ENCODE measurements at regions not wholly inside any gene's neighbourhood (a gene's known extent, or its start where the extent isn't known, plus 50 kb on each side); places are given as distances from the start of the nearest gene placed in this dataset.
"Not testable (repeated sequence)": the region's sequence is repeated elsewhere in the genome, so short reads cannot be mapped to it uniquely, and the experiment has no call there.

- no peak for DNase-seq
Observed at GRCh38 chr13:104645786-104646185, 1579.6 kb upstream of the SLC10A2 start.

DNA sequence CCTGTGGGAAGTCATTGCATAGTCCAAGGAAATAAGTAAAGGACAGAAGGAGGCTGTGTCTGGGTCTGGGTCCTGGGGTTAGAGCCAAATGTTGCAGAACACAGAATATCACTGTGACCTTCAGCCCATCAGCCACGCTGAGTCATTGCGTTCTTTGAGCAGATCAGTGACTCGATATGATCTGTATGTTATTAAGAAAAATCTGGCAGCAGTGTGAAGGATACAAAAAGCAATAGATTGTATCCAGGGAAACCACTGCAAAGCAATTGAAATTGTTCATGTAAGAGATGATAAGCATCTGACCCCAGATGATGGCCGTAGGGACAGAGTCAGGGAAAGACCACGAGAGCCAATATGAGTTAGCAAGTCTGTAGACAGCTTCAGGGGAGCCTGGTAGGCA, 1575.1 kb upstream of the SLC10A2 start:
- DNase-seq = no peak

DNA sequence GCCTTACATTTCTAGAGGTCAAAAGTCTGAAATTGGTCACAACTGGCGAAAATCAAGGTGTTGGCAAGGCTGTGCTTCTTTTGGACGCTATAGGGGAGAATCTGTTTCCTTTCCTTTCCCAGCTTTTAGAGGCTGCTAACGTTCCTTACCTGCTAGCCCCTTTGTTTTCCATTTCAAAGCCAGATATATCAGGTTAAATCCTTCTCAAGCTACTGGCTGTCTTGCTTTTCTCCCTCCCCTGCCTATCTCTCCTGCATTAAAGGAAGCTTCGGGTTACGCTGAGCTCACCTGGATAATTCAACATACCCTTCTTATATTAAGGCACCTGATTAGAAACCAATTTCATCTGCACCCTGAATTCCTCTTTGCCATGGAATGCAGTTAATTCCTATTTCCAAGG, 1569.7 kb upstream of the SLC10A2 start:
- DNase-seq = no peak

DNA sequence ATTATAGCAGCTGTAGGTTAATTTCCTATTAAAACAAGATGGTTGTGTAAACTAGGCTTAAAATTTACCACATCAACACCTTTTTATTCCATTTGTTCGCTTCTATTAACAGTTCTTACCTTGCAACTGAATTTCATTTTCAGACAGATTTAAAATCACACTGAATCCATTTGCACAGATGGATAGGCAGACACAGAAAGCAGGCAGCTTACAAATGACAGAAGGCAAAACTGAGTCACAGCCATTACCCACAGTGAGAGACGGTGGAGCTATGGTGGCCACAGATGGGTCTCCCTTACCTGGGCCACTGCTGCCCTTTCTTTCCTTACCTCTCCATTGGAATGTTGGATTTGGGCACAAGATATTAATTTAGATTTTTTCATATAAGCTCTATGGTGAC, 1567.8 kb upstream of the SLC10A2 start:
- no peak for DNase-seq

- DNase-seq = no peak
Observed at GRCh38 chr13:104632736-104633135, 1566.5 kb upstream of the SLC10A2 start.

- no peak for DNase-seq
Observed at GRCh38 chr13:104625201-104625600, 1559.0 kb upstream of the SLC10A2 start.

GRCh38 chr13:104616990-104617389, 1550.8 kb upstream of the SLC10A2 start:
- DNase-seq = no peak

DNA sequence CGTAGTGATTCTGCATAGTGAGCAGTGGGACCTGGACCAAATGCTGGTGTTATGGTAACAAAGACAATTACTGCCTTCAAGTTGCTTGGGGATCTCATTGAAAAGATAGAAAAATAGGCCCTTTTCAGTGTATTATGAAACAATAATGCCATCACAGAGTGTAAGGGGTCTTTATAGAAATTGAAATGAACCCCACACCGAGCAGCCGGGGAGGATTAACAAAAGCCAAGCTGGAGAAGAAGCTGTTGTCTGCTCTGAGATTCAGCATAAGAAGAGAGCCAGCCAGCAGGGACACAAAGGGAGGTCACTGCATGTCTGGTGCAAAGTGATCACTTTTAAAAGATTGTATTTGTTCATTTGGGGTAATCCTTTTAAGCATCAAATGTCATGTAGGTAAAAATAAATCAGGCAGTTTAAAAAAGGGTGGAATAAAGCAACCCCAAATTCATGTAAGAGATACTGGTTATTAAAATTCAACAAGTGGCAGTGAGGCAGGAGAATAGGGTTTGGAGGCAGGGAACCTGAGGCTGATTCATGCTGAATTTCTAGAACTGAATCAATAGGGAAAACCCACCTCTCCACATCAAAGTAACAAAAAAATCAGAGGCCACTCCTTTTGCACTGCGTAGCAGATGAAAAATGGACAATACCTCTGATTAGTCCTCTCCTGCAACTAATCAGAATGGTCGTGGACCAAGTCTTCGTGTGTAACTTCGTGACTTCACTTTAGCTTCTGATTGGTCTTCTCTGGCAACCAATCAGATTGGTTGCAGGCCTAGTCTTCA, 1548.3 kb upstream of the SLC10A2 start:
- DNase-seq = no peak

- no peak for DNase-seq
Observed at GRCh38 chr13:104608331-104608730, 1542.1 kb upstream of the SLC10A2 start.

DNA sequence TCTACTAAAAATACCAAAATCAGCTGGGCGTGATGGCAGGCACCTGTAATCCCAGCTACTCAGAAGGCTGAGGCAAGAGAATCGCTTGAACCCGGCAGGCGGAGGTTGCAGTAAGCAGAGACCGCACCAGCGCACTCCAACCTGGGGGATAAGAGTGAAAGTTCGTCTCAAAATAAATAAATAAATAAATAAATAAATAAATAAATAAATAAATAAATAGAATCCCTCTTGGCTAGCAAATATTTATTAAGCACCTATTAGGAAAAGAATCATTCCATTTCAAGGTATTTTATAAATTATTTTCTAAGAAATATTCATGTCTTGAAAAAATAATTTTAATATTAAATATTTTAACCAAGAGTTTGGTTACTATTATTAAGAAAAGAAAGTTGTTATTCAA, 1539.2 kb upstream of the SLC10A2 start:
- not testable (repeated sequence) for DNase-seq

GRCh38 chr13:104597546-104598180, 1531.4 kb upstream of the SLC10A2 start:
- DNase-seq = no peak

GRCh38 chr13:104595511-104595910, 1529.3 kb upstream of the SLC10A2 start:
- DNase-seq = no peak

DNA sequence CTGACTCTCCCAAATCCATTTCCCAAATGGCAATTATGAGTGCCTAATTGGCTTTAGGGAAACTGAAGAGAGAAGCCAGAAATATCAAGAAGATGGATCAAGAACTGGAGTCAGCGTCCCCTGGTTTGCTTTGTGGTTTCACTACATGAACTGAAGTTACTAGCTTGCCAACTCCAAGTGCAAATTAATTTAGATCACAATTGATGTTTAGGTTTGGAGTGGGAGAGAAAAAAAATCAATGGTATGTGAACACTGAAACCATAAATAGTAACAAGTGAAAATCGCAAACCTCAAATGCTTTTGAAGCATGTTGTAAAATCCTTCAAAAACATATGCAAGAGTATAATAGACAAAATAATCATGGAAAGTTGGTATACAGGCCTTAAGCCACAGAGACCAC, 1528.6 kb upstream of the SLC10A2 start:
- no peak for DNase-seq

DNA sequence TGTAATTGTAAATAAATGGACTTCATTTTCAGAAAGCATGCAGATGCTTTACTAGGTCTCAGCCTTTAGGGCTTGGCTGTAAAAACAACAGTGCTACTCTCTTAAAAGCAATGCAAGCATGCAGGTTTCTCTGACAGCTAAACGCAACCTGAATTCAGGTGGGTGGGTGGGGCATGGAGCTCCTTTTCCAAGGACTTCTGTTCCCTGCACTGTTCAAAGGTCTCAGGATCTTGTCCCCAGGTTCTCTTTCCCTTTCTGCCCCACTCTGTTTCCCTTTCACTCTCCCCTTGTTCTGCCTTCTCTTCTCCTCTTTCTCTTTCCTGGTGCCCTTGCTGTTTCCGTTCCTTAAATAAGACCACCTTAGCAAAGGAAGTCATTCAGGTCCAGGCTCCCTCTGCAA, 1527.5 kb upstream of the SLC10A2 start:
- no peak for DNase-seq

- DNase-seq = no peak
Observed at GRCh38 chr13:104593251-104593576, 1527.0 kb upstream of the SLC10A2 start.

DNA sequence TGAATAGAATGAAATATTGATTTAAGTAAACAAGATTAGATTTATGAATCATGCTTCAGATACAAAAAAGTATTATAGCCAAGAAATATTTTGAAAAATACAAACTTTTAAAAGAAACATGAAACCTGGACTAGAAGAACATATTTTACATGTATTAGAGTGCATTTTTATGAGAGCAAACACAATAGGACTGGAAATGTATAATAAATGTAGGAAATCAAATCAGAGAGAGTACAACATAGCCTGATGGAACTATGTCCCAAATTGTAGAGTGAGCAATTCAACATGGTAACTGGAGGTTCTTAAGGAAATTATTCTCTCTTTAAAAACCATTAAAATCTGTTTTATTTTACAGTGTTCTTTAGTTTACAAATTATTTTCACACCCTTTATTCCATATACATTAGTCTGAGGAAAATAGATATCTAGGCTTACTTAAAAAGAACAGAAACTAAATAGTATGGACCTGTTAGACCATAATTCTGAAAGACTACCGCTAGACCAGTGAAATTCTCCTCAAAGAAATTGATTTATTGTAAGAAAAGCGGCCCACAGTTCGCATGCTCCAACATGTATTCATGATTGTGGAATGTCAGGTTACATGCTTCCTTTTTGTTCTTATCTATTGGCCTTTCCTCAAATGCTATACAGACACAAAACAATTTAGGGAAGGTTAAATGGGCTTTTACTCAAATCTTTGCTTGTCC, 1526.5 kb upstream of the SLC10A2 start:
- DNase-seq = no peak

DNA sequence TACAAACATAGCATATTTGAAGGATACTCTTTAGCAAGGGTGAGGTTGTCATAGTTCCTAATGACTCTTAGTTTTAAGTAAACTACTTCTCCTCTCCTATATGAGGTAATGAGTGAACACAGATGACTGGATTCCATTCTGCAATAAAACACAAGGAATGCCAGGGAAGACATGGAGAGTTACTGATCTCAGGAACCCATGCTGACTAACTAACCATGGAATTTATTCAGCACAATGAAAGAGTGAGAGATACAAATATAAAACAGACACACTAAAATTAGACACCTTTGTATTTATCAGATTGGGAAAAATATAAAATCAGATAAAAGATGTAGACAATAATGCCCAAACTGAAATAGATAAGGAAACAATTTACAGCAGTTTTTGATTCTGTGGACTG, 1525.9 kb upstream of the SLC10A2 start:
- no peak for DNase-seq

DNA sequence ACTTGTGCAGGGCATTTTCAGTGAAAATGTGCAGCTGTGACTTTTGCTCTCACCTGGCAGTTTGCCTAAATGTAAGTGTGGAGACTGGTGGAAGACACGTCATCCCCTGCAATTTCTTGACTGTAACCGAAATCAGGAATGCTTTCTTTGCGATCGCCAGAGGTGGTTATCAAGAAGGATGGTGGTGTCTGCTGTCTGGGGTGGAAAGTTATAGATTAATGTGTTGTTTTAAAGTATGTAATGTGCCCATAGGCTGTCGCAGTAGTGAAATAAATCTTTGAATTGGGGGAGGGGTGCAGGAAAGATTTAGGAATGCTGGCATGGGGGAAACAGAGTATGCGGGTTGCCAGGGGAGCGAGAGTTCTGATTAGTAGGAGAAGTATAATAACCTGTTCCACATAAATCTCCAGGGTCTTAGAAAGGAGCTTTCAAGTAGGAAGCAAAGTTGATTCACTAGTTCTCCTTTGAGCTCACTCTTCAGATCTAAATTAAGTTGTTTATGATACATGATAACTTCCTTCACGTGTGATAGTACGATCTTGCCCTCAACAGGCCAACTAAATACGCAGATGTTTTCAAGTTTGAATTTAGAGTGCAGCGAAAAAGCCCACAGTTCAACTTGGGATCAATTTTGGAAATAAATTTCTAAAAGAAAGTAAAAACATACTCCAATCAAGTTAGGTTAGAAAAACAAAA, 1520.0 kb upstream of the SLC10A2 start:
- DNase-seq = no peak

- no peak for DNase-seq
Observed at GRCh38 chr13:104584481-104584880, 1518.3 kb upstream of the SLC10A2 start.

DNA sequence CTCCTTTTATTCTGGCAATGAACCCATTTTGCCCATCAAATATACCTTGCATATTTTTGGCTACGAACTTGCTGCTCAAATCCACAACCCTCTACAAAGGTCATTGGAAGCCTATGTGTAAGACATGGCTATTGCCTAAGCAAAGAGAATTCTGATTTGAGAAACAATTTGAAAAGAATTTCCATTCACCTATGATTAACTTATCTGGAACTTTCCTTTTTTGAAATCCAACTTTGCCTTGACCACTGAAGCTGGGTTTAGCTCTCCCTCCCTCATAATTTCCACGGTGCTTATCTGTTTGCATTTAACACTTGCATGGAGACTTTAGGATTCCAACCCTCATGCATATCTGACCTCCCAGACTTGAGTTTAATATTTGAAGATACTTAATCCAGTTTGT, 1514.7 kb upstream of the SLC10A2 start:
- no peak for DNase-seq

DNA sequence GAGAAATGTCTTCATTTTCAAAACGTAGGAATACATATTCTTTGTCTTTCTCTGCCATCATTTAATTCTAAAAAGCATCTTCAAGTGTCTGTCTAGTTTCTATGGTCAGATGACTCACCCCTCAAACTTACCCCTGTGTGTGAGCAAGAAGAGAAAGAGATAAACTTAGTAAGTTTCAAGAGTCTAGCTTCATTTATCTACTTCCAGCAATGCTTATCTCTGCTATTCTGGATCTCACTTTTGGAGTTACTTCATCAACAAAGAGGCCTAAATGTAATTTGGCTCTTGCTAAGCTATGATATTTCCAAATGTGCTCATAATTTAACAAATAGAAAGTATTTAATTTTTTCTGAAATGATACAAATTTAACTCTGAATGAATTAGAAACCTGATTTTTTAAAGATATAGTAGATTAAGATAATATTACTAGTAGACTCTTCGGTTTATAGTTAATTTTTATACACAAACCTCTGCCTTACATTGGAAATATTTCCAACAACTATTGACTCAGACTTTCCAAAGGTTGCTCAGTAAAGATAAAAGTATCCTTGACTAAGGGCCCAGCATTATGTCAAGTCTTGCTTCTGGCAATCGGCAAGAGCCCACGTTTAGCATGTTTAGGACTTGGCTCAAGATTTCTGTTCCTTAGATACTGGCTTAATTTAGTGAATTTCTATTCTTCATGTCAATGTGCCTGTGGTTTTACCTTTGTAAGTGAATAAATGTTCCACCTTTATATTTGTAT, 1511.0 kb upstream of the SLC10A2 start:
- DNase-seq = no peak

DNA sequence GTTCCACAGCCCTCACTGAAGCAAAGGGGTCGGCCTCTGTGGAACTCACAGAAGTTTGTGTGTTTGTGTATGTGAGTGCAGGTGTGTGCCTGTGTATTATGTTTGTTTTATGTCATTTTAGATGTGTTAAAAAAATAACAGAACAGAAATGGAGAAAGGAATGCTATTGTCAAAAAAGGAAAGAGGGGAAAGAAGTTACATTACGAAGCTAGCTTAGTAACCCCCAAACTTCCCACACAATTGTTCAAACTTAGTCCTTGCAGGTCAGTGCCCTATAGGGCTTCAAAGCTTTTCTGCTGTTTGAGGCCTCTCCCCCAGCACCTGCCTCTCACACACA, 1505.6 kb upstream of the SLC10A2 start:
- no peak for DNase-seq

Measured in activated CD8-positive, alpha-beta memory T cell treated with anti-CD3 and anti-CD28 coated beads for 24 hours (primary cell).